ENCODE measurements at regions not wholly inside any gene's neighbourhood (a gene's known extent, or its start where the extent isn't known, plus 50 kb on each side); places are given as distances from the start of the nearest gene placed in this dataset.

DNA sequence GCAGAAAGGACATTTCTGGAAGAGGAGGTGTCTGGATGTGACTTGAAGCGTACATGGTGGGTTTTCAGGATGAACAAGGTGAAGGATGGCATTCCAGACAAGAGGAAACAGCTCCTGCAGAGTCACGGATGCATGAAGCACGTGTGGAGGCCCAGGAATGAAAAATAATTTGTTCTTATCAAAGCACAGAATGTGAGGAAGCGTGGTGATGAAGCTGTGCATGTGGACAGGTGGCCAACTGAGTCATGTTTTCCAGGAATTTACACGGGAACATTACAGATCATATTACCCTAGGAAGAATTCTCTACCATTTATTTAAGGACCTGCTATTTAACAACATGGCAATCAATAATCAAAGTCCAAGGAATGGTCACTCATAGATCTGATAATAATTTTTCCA is 413.2 kb upstream of the KLF6 start:
- no peak for TF ChIP-seq ETV6 (CRISPR knock-in tag; IDR thresholded peaks at IDR 0.05)
- TF ChIP-seq, protein P1, sequence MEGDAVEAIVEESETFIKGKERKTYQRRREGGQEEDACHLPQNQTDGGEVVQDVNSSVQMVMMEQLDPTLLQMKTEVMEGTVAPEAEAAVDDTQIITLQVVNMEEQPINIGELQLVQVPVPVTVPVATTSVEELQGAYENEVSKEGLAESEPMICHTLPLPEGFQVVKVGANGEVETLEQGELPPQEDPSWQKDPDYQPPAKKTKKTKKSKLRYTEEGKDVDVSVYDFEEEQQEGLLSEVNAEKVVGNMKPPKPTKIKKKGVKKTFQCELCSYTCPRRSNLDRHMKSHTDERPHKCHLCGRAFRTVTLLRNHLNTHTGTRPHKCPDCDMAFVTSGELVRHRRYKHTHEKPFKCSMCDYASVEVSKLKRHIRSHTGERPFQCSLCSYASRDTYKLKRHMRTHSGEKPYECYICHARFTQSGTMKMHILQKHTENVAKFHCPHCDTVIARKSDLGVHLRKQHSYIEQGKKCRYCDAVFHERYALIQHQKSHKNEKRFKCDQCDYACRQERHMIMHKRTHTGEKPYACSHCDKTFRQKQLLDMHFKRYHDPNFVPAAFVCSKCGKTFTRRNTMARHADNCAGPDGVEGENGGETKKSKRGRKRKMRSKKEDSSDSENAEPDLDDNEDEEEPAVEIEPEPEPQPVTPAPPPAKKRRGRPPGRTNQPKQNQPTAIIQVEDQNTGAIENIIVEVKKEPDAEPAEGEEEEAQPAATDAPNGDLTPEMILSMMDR (IDR thresholded peaks at IDR 0.05), result no peak
- TF ChIP-seq, protein P2, sequence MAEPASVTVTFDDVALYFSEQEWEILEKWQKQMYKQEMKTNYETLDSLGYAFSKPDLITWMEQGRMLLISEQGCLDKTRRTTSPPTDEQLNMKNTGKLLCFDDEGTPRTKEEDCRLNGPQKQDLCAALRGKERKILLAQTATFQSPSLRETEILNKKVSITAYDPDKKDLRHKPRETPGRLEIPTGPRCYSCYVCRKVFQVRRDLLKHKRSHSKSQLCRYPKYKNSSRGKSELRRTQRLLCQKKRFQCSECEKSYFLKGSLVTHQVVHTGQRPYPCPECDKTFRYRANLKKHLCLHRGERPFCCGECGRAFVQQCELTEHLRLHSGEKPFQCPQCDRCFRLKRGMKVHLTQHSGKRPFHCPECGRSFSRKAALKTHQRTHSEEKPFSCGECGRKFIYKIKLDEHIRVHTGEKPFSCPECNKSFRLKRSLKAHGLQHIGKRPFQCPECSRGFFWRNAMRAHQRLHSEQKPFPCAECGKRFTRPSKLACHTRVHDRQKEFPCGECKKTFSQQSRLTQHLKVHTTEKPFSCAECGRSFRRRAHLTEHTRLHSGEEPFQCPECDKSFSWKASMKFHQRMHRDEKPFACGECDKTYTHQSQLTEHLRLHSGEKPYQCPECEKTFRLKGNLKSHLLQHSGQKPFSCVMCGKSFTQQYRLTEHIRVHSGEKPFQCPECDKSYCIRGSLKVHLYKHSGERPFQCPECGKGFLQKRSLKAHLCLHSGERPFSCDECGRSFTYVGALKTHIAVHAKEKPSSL (CRISPR knock-in tag; conservative IDR thresholded peaks at IDR 0.05), result no peak
- no peak for TF ChIP-seq FOXP1 (CRISPR knock-in tag; IDR thresholded peaks at IDR 0.05; ENCODE audit: borderline replicate concordance)
